Common myeloid progenitor, CD34-positive (primary cell): ENCODE measurements at regions not wholly inside any gene's neighbourhood (a gene's known extent, or its start where the extent isn't known, plus 50 kb on each side); places are given as distances from the start of the nearest gene placed in this dataset.

Source experiments
- CTCF ChIA-PET: fragments of 350-600 bp; sonication (Branson Sonifier 250); formaldehyde crosslinking; loops from one replicate; lab custom pipeline; 2021; ENCODE audit warnings: antibody characterized with exemption; lab: Charles Lee
- POLR2A ChIA-PET: fragments of 350-600 bp; sonication (Branson Sonifier 250); formaldehyde crosslinking; loops from one replicate; lab custom pipeline; 2021; ENCODE audit warnings: antibody characterized with exemption; lab: Charles Lee
- DNase-seq, 3 donors: peaks; one replicate each; pipeline versions ENCODE4 v3.0.0 to v3.0.0-alpha.2; 2013
- H3K27ac ChIP-seq, 2 experiments: 1 replicate in 1 of 2; 2 replicates in 1 of 2; pipeline ENCODE4 v1.7.0; 2013; ENCODE audit warnings: inconsistent platforms in 2 of 2, low read length in 2 of 2, mild to moderate bottlenecking in 2 of 2, low read depth in 1 of 2, moderate library complexity in 1 of 2; ENCODE audit not compliant: severe bottlenecking in 2 of 2, insufficient read depth in 1 of 2, poor library complexity in 1 of 2
- H3K27me3 ChIP-seq, 5 experiments: replicated peaks in 2 of 5; 1 replicate in 3 of 5; 2 replicates in 2 of 5; pipeline versions ENCODE4 v1.6.1 to v1.7.0; 2013; ENCODE audit warnings: low read length in 4 of 5, mild to moderate bottlenecking in 2 of 5, moderate library complexity in 2 of 5, inconsistent platforms in 1 of 5; ENCODE audit not compliant: insufficient read depth in 5 of 5, control insufficient read depth in 4 of 5
- H3K36me3 ChIP-seq, 4 experiments: 1 replicate in 2 of 4; 2 replicates in 2 of 4; pipeline versions ENCODE4 v1.6.1 to v1.7.0; 2013; ENCODE audit warnings: low read length in 3 of 4, control low read depth in 1 of 4, mild to moderate bottlenecking in 1 of 4; ENCODE audit not compliant: control insufficient read depth in 4 of 4, insufficient read depth in 4 of 4
- H3K4me1 ChIP-seq, 4 experiments: 1 replicate in 3 of 4; 2 replicates in 1 of 4; pipeline versions ENCODE4 v1.6.1 to v1.7.1; 2013; ENCODE audit warnings: low read length in 3 of 4, mild to moderate bottlenecking in 3 of 4, control low read depth in 1 of 4, inconsistent platforms in 1 of 4, moderate library complexity in 1 of 4; ENCODE audit not compliant: control insufficient read depth in 4 of 4, insufficient read depth in 4 of 4; ENCODE audit errors: control extremely low read depth in 1 of 4
- H3K4me3 ChIP-seq, 7 experiments: 1 replicate in 4 of 7; 2 replicates in 3 of 7; pipeline versions ENCODE4 v1.5.1 to v1.7.0; 2013; ENCODE audit warnings: mild to moderate bottlenecking in 7 of 7, low read length in 6 of 7, moderate library complexity in 6 of 7, inconsistent platforms in 2 of 7, low read depth in 2 of 7, control low read depth in 1 of 7; ENCODE audit not compliant: insufficient read depth in 4 of 7, control insufficient read depth in 1 of 7; ENCODE audit errors: extremely low read depth in 1 of 7
- H3K9me3 ChIP-seq, 5 experiments: 1 replicate in 4 of 5; 2 replicates in 1 of 5; pipeline versions ENCODE4 v1.6.1 to v1.7.1; 2013; ENCODE audit warnings: low read length in 4 of 5, mild to moderate bottlenecking in 2 of 5, inconsistent platforms in 1 of 5, low read depth in 1 of 5, moderate library complexity in 1 of 5; ENCODE audit not compliant: control insufficient read depth in 4 of 5, insufficient read depth in 2 of 5; ENCODE audit errors: control extremely low read depth in 1 of 5
- WGBS: methylation state at CpG from one replicate; pipeline ENCODE4 v1.1.5; 2013; ENCODE audit not compliant: insufficient coverage; 5-methylcytosine and 5-hydroxymethylcytosine counted together

DNA sequence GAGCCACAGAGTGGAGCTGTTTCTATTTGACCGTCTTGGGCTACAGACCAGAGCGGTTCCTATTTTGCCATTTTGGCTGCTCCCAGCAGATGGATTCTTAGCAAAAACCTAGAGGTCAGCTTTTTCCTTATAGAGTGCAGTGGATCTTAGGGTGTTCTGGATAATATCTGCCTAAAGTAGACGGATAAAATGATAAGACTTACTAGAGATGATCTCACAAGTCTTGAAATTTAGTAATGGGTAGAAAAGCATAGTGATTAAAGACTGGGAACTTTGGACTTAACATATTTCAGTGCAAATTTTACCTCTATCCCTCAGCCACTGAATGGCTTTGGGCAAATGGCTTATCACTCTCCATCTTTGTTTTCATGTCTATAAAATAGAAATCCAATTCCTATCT, 439.8 kb downstream of the ADGRL2 start:
- Histone ChIP-seq H3K27me3 (no peaks in the 10 kb centered on the region), H3K4me1 (peaks cover 0 to 5% (median 0%) of the 10 kb centered on the region in 4 experiments), H3K27ac (no peak overlapping the region), H3K36me3 (no peaks in the 10 kb centered on the region), H3K4me3 (no peak overlapping the region), H3K9me3 (peaks cover 2 to 16% (median 4%) of the 10 kb centered on the region in 5 experiments)
- ChIA-PET POLR2A (no interaction called here), CTCF (no interaction called here)
- no peak for DNase-seq
- 60% methylated on average over 1 of the region's 3 CpGs for WGBS

DNA sequence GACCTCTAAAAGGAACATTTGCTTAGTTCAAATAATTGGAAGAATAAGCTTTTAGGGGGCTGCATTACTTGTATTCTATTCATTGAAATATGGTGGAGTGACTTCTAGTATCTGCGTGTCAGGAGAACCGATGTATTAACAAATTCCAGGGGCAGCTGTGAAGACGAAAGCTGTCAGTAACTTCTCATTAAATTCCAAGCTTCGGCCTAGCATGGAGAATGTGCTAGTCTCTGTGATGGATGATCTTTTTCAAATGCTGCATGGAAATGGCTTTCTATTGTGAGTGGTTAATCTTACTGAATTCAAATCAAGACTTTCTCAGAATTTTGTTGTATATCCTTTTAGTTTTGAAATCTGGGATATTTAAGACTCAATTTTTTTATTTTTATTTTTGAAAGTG, 429.9 kb downstream of the ADGRL2 start:
- ChIA-PET POLR2A (no interaction called here), CTCF (no interaction called here)
- Histone ChIP-seq H3K36me3 (no peaks in the 10 kb centered on the region), H3K27me3 (no peaks in the 10 kb centered on the region), H3K4me3 (no peak overlapping the region), H3K27ac (no peak overlapping the region), H3K4me1 (peaks cover 8 to 15% (median 12%) of the 10 kb centered on the region in 4 experiments), H3K9me3 (no peaks in the 10 kb centered on the region)
- DNase-seq, result no peak
- 100% methylated on average over 4 of the region's 4 CpGs for WGBS

DNA sequence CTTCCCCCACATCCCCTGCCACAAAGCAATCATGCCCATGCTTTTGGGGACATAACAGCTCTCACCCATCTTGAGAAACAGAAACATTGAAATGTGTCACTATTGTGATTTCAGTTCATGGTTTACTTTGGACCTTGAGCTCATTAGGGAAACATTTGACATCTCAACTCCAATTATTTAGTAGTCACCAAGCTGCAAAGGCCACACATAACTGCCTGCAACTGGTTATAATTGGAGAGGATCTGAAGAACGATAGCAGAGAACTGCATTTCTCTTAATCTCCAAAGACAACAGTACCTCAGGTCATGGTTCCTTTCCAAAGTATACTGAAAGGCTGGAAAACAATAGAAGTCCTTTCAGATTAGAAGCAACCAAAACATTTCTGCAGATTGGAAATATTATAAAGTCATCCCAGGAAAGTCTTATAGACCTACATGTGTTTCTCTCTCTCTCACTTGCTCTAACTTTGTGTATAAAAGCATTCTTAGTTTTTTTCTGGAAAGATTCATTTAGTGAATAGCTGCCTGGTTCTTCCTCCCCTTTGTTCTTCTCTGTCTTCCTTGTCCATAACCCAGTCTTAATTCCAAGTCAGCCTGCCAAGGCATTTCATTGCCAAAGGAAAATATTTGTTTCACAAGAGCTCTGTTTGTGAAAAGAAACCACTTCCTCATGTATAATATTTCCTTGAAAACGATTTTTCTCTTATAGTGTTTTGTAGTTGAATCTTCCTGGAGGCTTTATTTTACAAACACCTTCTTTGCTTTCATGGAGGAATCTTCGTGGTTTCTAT, 426.8 kb downstream of the ADGRL2 start:
- ChIA-PET POLR2A (no interaction called here), CTCF (no interaction called here)
- 60% methylated on average over 1 of the region's 3 CpGs for WGBS
- no peaks in the 10 kb centered on the region for H3K9me3 ChIP-seq
- H3K4me3 ChIP-seq, result peak overlapping the region in 1 of 7 experiments; percentile 5
- peak in 1 of 3 donors; percentile 17 for DNase-seq
- H3K27ac ChIP-seq, result no peak overlapping the region
- H3K4me1 ChIP-seq, result peaks cover 8 to 22% (median 18%) of the 10 kb centered on the region in 4 experiments
- H3K36me3 ChIP-seq, result no peaks in the 10 kb centered on the region
- H3K27me3 ChIP-seq, result no peaks in the 10 kb centered on the region

DNA sequence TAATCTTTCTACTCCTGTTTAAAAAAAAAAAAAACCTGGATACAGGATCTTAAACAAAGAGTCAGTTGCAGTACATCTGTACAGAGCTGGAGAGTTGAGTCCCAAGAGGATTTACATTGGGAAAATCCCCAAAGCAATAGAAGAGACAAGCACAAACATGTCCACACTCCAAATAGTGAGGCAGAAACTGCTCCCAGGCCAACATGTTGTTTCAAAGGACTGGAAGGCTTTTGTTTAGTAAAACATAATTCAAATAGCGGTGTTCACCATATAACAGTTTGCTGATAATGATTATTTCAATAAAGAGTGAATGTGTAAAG, 425.4 kb downstream of the ADGRL2 start:
- no peaks in the 10 kb centered on the region for H3K36me3 ChIP-seq
- WGBS, result no CpG with 5 or more reads among the region's 1 CpG
- no peak overlapping the region for H3K4me3 ChIP-seq
- POLR2A ChIA-PET, result no interaction called here
- H3K27ac ChIP-seq, result no peak overlapping the region
- CTCF ChIA-PET, result no interaction called here
- peaks cover 8 to 22% (median 18%) of the 10 kb centered on the region in 4 experiments for H3K4me1 ChIP-seq
- H3K9me3 ChIP-seq, result no peaks in the 10 kb centered on the region
- no peaks in the 10 kb centered on the region for H3K27me3 ChIP-seq
- DNase-seq, result peak in 1 of 3 donors; percentile 2

- Histone ChIP-seq H3K36me3 (no peaks in the 10 kb centered on the region), H3K27me3 (no peaks in the 10 kb centered on the region), H3K27ac (no peak overlapping the region), H3K4me1 (peaks cover 8 to 22% (median 18%) of the 10 kb centered on the region in 4 experiments), H3K9me3 (no peaks in the 10 kb centered on the region), H3K4me3 (no peak overlapping the region)
- DNase-seq, result peak; percentile 27 to 81 (median 73)
- ChIA-PET CTCF (no interaction called here), POLR2A (no interaction called here)
- 0% methylated on average over 1 of the region's 3 CpGs for WGBS
These were observed 424.9 kb downstream of the ADGRL2 start for GRCh38 chr1:82225421-82226185.

DNA sequence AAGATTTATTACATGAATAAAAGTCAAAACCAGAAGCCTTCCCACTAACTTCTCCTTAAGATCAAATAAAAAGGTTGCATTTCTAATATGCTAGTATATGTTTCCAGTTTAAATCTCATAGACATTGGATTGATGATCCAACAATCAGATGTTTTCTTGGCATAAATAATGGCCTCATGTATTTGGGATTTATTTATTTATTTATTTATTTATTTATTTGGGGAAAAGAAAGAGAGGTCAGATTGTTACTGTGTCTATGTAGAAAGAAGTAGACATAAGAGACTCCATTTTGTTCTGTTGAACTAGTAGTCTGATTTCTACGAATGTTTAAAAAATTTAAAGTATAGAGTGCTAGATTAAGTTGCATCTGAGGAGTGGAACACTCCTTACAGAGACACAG, 422.4 kb downstream of the ADGRL2 start:
- no peak overlapping the region for H3K27ac ChIP-seq
- H3K9me3 ChIP-seq, result no peaks in the 10 kb centered on the region
- WGBS, result no CpG with 5 or more reads among the region's 1 CpG
- no peaks in the 10 kb centered on the region for H3K27me3 ChIP-seq
- no peaks in the 10 kb centered on the region for H3K36me3 ChIP-seq
- CTCF ChIA-PET, result no interaction called here
- DNase-seq, result no peak
- peaks cover 8 to 22% (median 18%) of the 10 kb centered on the region in 4 experiments for H3K4me1 ChIP-seq
- POLR2A ChIA-PET, result no interaction called here
- no peak overlapping the region for H3K4me3 ChIP-seq

- no peaks in the 10 kb centered on the region for H3K27me3 ChIP-seq
- DNase-seq, result no peak
- H3K4me3 ChIP-seq, result no peak overlapping the region
- CTCF ChIA-PET, result no interaction called here
- peaks cover under 1 to 15% (median 14%) of the 10 kb centered on the region in 4 experiments for H3K4me1 ChIP-seq
- POLR2A ChIA-PET, result no interaction called here
- 92% methylated on average over 2 of the region's 5 CpGs for WGBS
- no peak overlapping the region for H3K27ac ChIP-seq
- H3K9me3 ChIP-seq, result no peaks in the 10 kb centered on the region
- H3K36me3 ChIP-seq, result no peaks in the 10 kb centered on the region
These were observed 421.0 kb downstream of the ADGRL2 start for GRCh38 chr1:82221721-82222120.
